HL-60/S4 treated with phorbol 12-myristate 13-acetate at 8.2 ng/mL for 4 days and 3 days (cell line): ENCODE measurements at regions not wholly inside any gene's neighbourhood (a gene's known extent, or its start where the extent isn't known, plus 50 kb on each side); places are given as distances from the start of the nearest gene placed in this dataset.
"Not testable (repeated sequence)": the region's sequence is repeated elsewhere in the genome, so short reads cannot be mapped to it uniquely, and the experiment has no call there.

Experiments used
- in situ Hi-C: fragments of 300-500 bp; cut with MboI; formaldehyde crosslinking; loops from 2 replicates; pipeline ENCODE4 v1.15.0; 2022; ENCODE audit warnings: low sequenced_read_pairs

GRCh38 chr6:165854061-165854862 lies 191.2 kb upstream of the PDE10A start:
- in situ Hi-C loops: no loop called here

GRCh38 chr6:165852676-165853075 lies 189.6 kb upstream of the PDE10A start:
- in situ Hi-C loops: no loop called here

GRCh38 chr6:165850434-165851019 lies 187.5 kb upstream of the PDE10A start:
- in situ Hi-C loops: no loop called here

- in situ Hi-C loops: no loop called here
These were observed 186.7 kb upstream of the PDE10A start for GRCh38 chr6:165849534-165850430.

- in situ Hi-C loops: no loop called here
These were observed 185.0 kb upstream of the PDE10A start for GRCh38 chr6:165848086-165848426.

GRCh38 chr6:165847407-165848085 lies 184.5 kb upstream of the PDE10A start:
- in situ Hi-C loops: no loop called here

- in situ Hi-C loops: no loop called here
These were observed 183.3 kb upstream of the PDE10A start for GRCh38 chr6:165846123-165846966.

- in situ Hi-C loops: no loop called here
These were observed 182.5 kb upstream of the PDE10A start for GRCh38 chr6:165845493-165845892.

GRCh38 chr6:165844801-165845364 lies 181.8 kb upstream of the PDE10A start:
- in situ Hi-C loops: no loop called here

- in situ Hi-C loops: no loop called here
These were observed 181.2 kb upstream of the PDE10A start for GRCh38 chr6:165844232-165844631.

- in situ Hi-C loops: no loop called here
These were observed 180.6 kb upstream of the PDE10A start for GRCh38 chr6:165843568-165844113.

GRCh38 chr6:165843121-165843520 lies 180.1 kb upstream of the PDE10A start:
- in situ Hi-C loops: no loop called here

GRCh38 chr6:165842281-165842936 lies 179.4 kb upstream of the PDE10A start:
- in situ Hi-C loops: no loop called here

GRCh38 chr6:165841153-165841558 lies 178.1 kb upstream of the PDE10A start:
- in situ Hi-C loops: no loop called here

- in situ Hi-C loops: no loop called here
These were observed 175.1 kb upstream of the PDE10A start for GRCh38 chr6:165837948-165838745.

- in situ Hi-C loops: not testable (repeated sequence)
These were observed 173.6 kb upstream of the PDE10A start for GRCh38 chr6:165836648-165837047.

GRCh38 chr6:165835410-165835851 lies 172.4 kb upstream of the PDE10A start:
- in situ Hi-C loops: no loop called here

- in situ Hi-C loops: no loop called here
These were observed 171.7 kb upstream of the PDE10A start for GRCh38 chr6:165834613-165835259.
